HepG2 (cell line): ENCODE measurements at regions not wholly inside any gene's neighbourhood (a gene's known extent, or its start where the extent isn't known, plus 50 kb on each side); places are given as distances from the start of the nearest gene placed in this dataset.

Experiments used
- ATAC-seq: fragments of 200-7000 bp; cut with Tn5 transposase; 3 replicates; pipeline ENCODE4 v1.9.1; 2020; ENCODE audit warnings: mild to moderate bottlenecking, moderate library complexity
- BruUV-seq: library from RNA; stranded (reverse); fragments of 400-500 nt; replicated peaks from 2 replicates; lab custom pipeline; 2021; lab: Mats Ljungman, UMichigan
- CTCF ChIA-PET: fragments of 300-600 bp; formaldehyde crosslinking; extraction: SDS; loops from one replicate; lab custom pipeline; 2021; ENCODE audit warnings: low total read pairs, inconsistent platforms, low intra/inter-chr PET ratio; lab: Yijun Ruan, JAX
- POLR2A ChIA-PET: fragments of 350-600 bp; sonication (Branson Sonifier 250); formaldehyde crosslinking; loops from one replicate; lab custom pipeline; 2020; ENCODE audit warnings: antibody characterized with exemption, inconsistent platforms; lab: Yijun Ruan, JAX
- DNase-seq: peaks from one replicate; pipeline ENCODE4 v3.0.0-alpha.2; 2015; ENCODE audit warnings: low spot score
- FAIRE-seq: peaks from 3 replicates; lab custom pipeline; 2011; peaks lifted over from hg19 to GRCh38; lab: Jason Lieb, UNC
- H2AFZ ChIP-seq: one replicate; pipeline ENCODE4 v1.6.1; 2011; ENCODE audit warnings: low read length, inconsistent platforms
- H3K27ac ChIP-seq: fragments of 300-600 bp; 3 replicates; pipeline ENCODE4 v1.8.0; 2011; ENCODE audit warnings: mixed run types, mild to moderate bottlenecking, mixed read lengths, low read length, inconsistent platforms; ENCODE audit not compliant: insufficient read depth; ENCODE audit errors: extremely low read length
- H3K27me3 ChIP-seq, 2 experiments: fragments of 200-600 bp in 1 of 2; 2 replicates in 1 of 2; 3 replicates in 1 of 2; pipeline versions ENCODE4 v1.6.0 to v1.8.0; 2011; ENCODE audit warnings: low read length in 2 of 2, mild to moderate bottlenecking in 2 of 2, moderate library complexity in 2 of 2, inconsistent platforms in 1 of 2; ENCODE audit not compliant: insufficient read depth in 2 of 2, control insufficient read depth in 1 of 2
- H3K36me3 ChIP-seq, 2 experiments: fragments of 200-600 bp in 1 of 2; replicated peaks in 1 of 2; 2 replicates in 1 of 2; 3 replicates in 1 of 2; pipeline versions ENCODE4 v1.5.1 to v1.8.0; 2011; ENCODE audit warnings: low read length in 2 of 2, inconsistent platforms in 1 of 2; ENCODE audit not compliant: insufficient read depth in 2 of 2, control insufficient read depth in 1 of 2
- H3K4me1 ChIP-seq: 2 replicates; pipeline ENCODE4 v1.5.1; 2012; ENCODE audit warnings: low read length, inconsistent platforms; ENCODE audit not compliant: insufficient read depth
- H3K4me2 ChIP-seq: 2 replicates; pipeline ENCODE4 v1.6.0; 2011; ENCODE audit warnings: low read depth, low read length, inconsistent platforms
- H3K4me3 ChIP-seq, 3 experiments: fragments of 200-600 bp in 1 of 3; sonication (generic), shearing (Covaris generic) in 1 of 3; replicated peaks in 1 of 3; 2 replicates each; pipeline ENCODE4 v1.5.1; 2011 to 2016; ENCODE audit warnings: low read length in 3 of 3, inconsistent platforms in 2 of 3, low read depth in 2 of 3, mild to moderate bottlenecking in 2 of 3, control low read depth in 1 of 3, mixed read lengths in 1 of 3; ENCODE audit not compliant: insufficient read depth in 1 of 3
- H3K79me2 ChIP-seq: one replicate; pipeline ENCODE4 v1.6.1; 2011; ENCODE audit warnings: low read length, inconsistent platforms; ENCODE audit not compliant: insufficient read depth
- H3K9ac ChIP-seq: 2 replicates; pipeline ENCODE4 v1.6.0; 2011; ENCODE audit warnings: mild to moderate bottlenecking, low read depth, low read length, inconsistent platforms; ENCODE audit not compliant: insufficient read depth
- H3K9me3 ChIP-seq: 2 replicates; pipeline ENCODE4 v1.5.1; 2012; ENCODE audit warnings: mild to moderate bottlenecking, low read length
- H4K20me1 ChIP-seq: 2 replicates; pipeline ENCODE4 v1.6.0; 2011; ENCODE audit warnings: inconsistent platforms, mild to moderate bottlenecking, low read length, moderate library complexity; ENCODE audit not compliant: insufficient read depth
- MED1 ChIP-seq: sonication (generic); formaldehyde crosslinking; IDR thresholded peaks from 2 replicates; pipeline ENCODE4 v1.4.0; 2020; ENCODE audit warnings: missing genetic modification reagents
- WGBS: methylation state at CpG from one replicate; pipeline ENCODE4 v1.1.6; 2017; ENCODE audit warnings: low lambda C conversion rate; 5-methylcytosine and 5-hydroxymethylcytosine counted together
- in situ Hi-C: cut with HindIII; loops from 2 replicates; pipeline ENCODE4 v1.10.0; 2017; ENCODE audit warnings: low pct_unique_long_range_greater_than_20kb; ENCODE audit not compliant: extremely low pct_ligation_motif_present
- intact Hi-C: fragments of 100-400 bp; cut with micrococcal nuclease; formaldehyde crosslinking; loops from one replicate; pipeline ENCODE4 v1.10.0; 2022; ENCODE audit not compliant: unreplicated experiment
- TF ChIP-seq, protein P1 (sequence below): sonication (generic); formaldehyde crosslinking; IDR thresholded peaks from 2 replicates; pipeline ENCODE4 v1.5.1; 2020; ENCODE audit warnings: mild to moderate bottlenecking, missing genetic modification reagents, borderline replicate concordance

DNA sequence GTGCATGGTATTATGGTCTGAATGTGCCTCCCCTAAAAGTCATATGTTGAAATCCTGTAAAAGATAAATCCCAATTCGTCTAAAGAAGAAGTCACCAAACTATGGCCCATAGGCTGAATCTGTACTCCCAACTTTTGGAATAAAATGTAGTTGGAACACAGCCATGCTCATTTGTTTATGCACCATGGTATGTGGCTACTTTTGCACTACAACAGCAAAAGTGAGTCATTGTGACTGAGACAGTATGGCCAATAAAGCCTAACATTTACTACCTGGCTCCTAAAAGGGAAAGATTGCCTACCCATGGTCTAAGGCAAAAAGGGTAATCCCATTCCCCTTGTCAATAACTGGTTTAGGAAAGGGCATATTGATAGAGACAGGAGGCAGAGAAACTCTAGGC is 101.8 kb downstream of the LRIG3 start:
- in situ Hi-C loops, result no loop called here

More for the DNA sequence above, 101.8 kb downstream of the LRIG3 start:
- Histone ChIP-seq H3K9ac (no peak overlapping the region), H3K79me2 (no peaks in the 10 kb centered on the region), H3K4me3 (no peak overlapping the region), H3K4me2 (no peak overlapping the region), H3K27ac (no peak overlapping the region), H3K4me1 (peaks cover 7% of the 10 kb centered on the region), H4K20me1 (no peaks in the 10 kb centered on the region), H3K36me3 (no peaks in the 10 kb centered on the region), H3K9me3 (no peaks in the 10 kb centered on the region), H2AFZ (no peak overlapping the region), H3K27me3 (no peaks in the 10 kb centered on the region)
- ATAC-seq (no peak), DNase-seq (no peak), FAIRE-seq (no peak)
- intact Hi-C loops, result loop anchor here (5.0 to 10.0 kb wide), 2 partner anchors 104 to 134 kb away; partner anchors contain the start of gene LRIG3
- no peak for TF ChIP-seq MED1
- TF ChIP-seq, protein P1, sequence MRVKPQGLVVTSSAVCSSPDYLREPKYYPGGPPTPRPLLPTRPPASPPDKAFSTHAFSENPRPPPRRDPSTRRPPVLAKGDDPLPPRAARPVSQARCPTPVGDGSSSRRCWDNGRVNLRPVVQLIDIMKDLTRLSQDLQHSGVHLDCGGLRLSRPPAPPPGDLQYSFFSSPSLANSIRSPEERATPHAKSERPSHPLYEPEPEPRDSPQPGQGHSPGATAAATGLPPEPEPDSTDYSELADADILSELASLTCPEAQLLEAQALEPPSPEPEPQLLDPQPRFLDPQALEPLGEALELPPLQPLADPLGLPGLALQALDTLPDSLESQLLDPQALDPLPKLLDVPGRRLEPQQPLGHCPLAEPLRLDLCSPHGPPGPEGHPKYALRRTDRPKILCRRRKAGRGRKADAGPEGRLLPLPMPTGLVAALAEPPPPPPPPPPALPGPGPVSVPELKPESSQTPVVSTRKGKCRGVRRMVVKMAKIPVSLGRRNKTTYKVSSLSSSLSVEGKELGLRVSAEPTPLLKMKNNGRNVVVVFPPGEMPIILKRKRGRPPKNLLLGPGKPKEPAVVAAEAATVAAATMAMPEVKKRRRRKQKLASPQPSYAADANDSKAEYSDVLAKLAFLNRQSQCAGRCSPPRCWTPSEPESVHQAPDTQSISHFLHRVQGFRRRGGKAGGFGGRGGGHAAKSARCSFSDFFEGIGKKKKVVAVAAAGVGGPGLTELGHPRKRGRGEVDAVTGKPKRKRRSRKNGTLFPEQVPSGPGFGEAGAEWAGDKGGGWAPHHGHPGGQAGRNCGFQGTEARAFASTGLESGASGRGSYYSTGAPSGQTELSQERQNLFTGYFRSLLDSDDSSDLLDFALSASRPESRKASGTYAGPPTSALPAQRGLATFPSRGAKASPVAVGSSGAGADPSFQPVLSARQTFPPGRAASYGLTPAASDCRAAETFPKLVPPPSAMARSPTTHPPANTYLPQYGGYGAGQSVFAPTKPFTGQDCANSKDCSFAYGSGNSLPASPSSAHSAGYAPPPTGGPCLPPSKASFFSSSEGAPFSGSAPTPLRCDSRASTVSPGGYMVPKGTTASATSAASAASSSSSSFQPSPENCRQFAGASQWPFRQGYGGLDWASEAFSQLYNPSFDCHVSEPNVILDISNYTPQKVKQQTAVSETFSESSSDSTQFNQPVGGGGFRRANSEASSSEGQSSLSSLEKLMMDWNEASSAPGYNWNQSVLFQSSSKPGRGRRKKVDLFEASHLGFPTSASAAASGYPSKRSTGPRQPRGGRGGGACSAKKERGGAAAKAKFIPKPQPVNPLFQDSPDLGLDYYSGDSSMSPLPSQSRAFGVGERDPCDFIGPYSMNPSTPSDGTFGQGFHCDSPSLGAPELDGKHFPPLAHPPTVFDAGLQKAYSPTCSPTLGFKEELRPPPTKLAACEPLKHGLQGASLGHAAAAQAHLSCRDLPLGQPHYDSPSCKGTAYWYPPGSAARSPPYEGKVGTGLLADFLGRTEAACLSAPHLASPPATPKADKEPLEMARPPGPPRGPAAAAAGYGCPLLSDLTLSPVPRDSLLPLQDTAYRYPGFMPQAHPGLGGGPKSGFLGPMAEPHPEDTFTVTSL (CRISPR knock-in tag), result no peak
- CTCF ChIA-PET, result no interaction called here
- 39% methylated on average over 1 of the region's 1 CpG for WGBS
- POLR2A ChIA-PET, result no interaction called here
- BruUV-seq, result no TSS peak
